DMS79 (cell line): ENCODE measurements at regions not wholly inside any gene's neighbourhood (a gene's known extent, or its start where the extent isn't known, plus 50 kb on each side); places are given as distances from the start of the nearest gene placed in this dataset.
"Not testable (repeated sequence)": the region's sequence is repeated elsewhere in the genome, so short reads cannot be mapped to it uniquely, and the experiment has no call there.

ENCODE experiments used
- DNase-seq: peaks from one replicate; lab custom pipeline; 2025; lab: John Stamatoyannopoulos, UW

DNA sequence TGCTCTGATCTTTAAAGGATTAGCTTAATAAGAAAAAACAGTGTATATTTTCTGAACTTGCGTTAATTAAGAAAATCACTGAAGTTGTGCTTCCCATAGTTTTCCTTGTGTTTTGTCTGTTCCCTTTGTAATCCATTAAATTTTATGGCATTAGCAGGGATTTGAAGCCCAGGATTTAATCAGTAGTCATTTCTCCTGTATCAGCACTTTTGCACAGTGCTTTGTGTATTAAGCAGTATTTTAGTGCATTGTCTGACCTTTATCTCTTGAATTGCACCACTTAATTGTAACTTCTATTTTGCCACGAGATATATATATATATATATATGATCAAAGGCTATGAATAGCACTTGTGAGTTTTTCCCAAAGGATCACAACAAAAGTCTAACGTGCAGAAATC is 133.7 kb downstream of the S1PR1 start:
- no peak for DNase-seq

DNA sequence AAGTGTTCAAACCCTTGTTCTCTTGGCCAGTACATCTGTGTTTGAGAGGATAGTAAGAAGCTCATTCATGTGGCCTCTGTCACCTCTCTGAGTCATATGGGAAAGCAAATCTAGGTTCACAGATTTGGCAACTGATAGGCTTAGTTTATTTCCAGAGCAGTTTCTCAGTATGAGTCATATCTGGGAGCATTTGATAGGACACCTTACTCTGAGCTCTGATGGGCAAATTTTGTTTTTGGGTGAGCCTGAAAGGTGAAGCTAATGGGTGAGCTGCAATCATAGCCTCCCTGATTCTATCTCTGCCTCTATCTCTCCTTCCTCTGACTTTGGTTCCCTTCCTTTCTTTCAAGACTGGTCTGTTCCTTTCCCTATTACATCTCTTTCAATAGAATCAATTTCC is 134.4 kb downstream of the S1PR1 start:
- DNase-seq, result no peak

DNA sequence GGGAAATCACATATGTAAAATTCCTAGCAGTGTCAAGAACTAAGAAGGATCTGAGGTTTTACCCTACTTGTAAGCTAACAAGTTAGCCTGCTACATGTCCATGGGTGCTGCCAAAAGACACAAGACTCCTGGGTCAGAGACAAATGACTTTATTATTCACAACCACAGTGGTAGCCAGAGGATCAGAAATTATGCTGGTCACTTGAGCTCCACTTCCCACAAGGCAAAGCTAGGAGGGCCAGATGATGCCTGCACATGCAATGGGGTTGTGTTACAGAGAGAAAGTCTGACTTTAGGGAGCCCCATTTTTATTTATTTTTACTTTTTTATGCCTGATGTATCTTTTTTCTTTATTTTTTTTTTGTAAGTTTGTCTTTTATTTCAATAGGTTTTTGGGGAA is 136.8 kb downstream of the S1PR1 start:
- no peak for DNase-seq

DNA sequence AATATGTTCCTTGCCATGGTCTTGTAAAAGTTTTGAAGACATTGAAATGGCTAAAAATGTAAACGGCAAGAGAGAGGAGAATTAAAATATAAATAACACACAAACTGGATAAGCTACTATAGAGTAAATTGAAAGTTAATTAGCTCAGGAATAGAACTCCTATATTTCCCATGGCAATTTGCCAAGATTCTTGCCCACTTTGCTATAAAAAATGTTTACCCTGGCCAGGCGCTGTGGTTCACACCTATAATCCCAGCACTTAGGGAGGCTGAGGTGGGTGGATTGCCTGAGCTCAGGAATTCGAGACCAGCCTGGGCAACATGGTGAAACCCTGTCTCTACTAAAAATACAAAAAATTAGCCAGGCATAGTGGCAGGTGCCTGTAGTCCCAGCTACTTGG is 138.6 kb downstream of the S1PR1 start:
- not testable (repeated sequence) for DNase-seq

DNA sequence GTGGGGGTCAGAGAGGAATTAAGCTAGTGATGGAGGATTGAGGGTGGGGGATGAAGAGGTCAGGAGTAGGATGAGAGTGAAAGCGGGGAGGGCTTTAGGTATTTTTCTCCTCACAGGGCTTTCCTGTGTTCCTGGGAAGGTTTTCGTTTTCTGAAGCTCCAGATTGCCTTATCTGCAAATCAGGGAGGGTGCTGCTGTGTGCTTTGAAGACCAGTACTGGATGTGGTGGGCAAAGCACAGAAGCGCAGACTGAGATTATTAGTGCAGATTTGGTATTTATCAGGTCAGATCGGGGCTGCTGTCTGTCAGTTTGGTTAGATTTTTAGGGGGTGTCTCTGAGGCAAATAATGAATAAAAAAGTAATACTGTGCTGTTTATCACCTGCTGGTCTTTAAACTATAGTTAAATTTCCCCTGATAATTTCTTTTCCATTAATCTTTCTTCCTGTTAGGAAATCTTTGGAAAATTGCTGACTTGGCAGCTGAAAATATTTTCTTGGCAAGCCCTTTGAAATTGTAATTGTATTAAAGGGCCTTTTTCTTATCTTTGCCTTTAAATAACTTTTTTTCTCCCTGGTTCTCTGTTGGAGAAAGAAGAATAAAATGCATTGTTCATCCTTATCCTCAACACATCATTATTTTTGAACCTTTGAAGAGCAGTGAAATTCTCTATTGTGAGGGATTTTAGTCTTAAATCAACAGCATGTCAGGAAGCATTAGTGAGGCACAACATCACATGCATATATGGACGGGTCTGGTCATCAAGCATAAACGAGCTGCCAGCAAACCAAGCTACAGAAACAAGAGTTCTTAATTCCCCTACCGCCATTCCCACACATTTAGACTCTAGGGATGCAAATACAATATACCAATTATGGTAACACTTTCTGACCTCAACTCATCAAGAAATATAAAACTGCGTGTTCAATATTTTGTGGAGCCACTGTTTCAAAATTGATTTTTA is 139.6 kb downstream of the S1PR1 start:
- DNase-seq, result no peak

DNA sequence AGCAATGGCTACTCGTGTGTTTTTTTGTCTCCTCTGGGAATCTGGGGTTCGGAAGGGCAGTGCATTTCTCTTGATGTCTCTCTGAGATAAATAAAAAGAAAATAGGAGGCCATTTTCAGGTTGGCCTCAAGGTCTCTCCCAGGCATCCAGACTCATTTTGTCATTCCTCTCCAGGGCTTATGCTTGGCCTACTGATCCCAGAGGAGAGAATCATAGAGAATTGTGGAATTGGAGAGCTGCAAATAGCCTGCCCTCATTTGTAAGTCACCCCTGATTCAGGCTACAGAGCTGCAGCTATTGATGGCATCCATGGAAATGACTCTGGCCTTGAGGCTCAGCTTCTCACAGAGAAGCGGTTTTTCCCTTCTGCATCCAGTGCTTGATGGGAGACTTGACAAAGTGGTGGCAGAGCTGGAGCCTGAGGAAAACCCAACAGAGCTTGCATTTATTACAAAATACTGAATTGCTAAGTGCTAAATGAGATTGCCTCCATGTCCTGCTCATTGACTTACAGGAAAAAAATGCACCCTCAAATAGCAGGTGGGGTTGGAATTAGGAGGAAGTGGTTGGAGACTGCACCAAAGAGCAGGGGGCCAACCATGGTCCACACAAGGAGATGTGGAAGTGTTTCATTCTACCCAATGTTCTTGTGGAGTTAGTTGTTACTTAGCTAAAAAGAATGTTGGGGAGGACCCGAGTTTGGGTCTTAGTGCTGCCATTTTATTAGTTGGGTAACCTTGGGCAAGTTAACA is 140.4 kb downstream of the S1PR1 start:
- DNase-seq, result no peak

DNA sequence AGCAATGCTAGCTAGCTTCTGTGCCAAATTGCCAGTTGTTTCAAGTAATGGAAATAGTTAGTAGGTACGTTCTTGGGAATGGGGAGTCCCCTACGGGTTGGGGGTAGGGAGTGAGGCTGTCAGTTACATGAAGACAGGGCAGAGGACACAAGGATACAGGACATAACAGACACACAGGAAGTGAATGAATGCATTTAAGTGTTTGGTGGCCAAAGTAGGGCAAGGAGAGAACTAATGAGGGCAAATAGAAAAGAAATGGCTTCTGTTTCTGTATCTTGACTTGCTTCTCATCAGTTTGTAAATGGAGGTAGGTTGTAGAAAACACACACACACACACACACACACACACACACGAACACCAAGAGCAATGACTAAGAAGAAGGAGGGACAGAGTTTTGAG is 142.2 kb downstream of the S1PR1 start:
- no peak for DNase-seq

DNA sequence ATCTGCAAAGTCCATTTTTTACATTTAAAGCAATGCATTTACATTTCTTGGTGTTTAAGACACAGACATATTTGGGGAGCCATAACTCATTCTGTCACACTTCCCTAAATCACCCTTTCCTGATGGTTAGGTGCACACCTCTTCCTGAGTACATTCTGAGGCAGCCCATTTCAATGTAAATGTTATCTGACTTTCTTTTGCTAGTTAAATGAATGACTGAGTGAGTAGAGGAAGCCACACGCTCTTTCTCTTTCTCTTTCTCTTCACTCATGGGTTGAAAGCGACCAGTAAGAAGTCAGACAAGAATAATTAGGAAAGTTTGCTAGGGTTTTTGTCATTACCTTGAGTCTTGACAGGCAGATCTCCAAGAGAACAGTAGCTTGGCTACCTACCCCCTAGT is 143.1 kb downstream of the S1PR1 start:
- DNase-seq, result no peak

DNA sequence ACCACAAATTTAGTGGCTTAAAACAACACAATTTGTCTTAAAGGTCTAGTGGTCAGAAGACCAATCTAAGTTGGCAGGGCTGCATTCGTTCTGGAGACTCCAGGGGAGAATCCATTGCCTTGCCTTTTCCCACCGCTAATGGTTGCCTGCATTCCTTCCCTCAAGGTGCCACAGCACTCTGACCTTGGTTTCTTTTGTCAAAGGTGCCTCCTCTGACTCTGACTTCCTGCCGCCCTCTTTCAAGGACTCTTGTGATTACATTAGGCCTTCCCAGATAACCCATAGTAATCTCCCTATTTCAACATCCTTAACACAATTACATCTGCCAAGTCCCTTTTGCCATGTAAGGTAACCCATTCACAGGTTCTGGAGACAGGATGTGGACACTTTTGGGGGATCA is 145.3 kb downstream of the S1PR1 start:
- no peak for DNase-seq

DNA sequence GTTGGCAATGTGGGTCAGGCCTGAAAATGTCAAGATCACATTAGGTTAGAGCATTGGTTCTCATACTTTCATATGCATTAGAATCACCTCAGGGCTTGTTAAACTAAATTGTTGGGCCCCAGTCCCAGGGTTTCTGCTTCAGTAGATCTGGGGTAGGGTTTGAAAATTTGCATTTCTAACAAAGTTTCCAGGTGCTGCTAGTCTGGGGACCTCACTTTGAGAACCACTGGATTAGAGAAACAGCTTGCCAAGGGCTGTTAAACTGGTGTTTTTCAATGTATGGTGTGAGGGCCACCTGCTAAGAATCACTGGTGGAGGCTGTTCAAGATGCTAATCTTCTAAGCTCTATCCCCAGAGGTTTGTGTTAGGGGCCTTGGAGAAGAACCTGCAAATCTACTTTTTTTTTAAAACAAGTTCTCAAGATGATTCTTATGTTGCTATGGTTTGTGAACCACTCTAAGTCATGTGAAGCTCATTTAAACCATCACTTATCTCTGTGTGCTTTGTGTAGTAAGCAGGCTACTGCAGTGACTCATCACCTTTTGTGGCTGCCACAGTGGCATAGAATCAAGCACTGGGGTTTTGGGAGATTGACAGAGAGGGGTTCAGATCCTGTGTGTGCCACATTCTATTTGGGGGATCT is 152.2 kb downstream of the S1PR1 start:
- no peak for DNase-seq

DNA sequence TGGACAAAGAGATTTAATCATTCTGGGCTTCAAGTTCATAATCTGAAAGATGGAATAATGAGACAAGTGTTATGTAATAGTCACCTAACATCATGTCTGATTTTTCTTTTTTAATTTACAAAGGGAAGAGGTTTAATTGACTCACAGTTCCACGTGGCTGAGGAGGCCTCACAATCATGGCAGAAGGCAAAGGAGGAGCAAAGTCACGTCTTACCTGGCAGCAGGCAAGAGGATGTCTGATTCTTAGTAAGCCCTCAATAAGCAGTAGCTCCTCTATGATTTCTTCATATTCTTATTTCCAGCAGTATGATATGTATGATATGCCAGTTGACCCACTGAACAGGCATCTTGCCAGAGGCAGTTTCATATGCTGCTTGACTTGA is 152.7 kb downstream of the S1PR1 start:
- no peak for DNase-seq

DNA sequence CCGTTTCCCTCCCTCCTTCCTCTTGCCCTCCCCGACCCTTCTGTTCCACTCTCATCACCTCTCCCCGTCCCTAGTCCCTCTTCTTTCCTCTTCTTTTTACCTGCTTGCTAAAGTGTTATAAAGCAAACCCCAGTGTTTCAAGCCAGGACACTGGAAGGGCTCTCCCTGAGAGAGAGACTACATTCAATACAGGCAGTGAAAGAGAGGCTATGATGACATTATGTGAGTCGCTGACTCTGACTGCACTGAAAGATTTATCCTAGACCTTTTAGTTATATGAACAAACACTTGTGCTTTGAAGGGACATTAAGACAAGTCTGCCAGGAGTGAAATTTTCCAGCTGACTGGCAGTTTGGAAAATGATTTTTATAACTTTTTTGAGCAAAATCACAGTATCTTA is 155.7 kb downstream of the S1PR1 start:
- no peak for DNase-seq

DNA sequence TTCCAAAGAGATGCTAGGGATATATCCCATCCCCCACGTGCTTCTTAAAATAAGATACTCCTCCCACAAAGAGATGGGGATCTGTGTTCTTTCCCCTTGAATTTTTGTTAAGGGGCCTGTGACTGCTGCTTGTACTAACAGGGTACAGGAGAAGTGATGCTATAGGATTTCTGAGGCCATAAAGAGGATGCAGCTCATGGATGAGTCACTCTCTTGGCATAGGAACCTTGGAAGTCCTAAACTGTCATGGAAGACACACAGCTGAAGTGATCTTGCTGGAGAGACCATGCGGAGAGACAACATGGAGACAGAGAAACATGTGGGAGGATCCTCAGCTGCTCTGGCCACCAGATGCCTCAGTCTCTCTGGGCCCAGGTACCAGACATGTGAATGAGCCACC is 157.2 kb downstream of the S1PR1 start:
- no peak for DNase-seq

DNA sequence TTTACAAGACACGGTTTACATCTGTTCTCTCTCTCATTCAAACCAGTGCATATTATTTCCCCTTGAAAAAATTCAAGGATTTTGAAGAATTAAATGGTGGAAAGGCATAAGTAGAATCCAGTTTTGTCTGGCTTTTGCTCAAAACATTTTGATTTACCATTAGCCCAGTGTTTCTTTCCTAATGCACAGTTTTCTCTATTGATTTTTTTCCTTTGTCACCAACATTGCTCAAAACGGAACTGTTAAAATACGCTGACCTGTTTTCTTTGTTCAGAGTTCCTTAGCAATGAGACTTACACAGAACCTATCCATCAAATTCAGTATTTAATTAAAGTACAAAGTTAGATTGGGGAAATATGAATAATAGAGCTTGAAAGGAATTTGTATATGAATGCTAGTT is 162.4 kb downstream of the S1PR1 start:
- no peak for DNase-seq

DNA sequence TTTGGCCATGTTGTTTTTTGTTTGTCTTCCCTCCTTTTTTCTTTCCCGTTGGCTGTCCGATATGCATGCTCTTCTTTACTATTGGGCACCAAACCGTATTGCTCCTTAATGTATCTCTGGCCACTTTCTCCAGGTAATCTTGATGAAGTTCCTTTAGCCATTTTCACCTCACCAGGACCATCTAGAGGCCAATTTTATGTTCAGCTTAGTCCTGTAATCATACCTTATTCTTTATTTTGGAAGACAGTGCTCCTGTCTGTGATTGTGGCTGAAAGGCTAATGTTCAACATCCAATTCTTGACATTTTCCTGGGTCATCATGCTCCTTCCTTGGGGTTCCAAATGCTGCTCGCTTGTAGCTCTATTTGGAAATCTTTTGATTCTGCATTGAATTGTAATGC is 169.5 kb downstream of the S1PR1 start:
- no peak for DNase-seq

DNA sequence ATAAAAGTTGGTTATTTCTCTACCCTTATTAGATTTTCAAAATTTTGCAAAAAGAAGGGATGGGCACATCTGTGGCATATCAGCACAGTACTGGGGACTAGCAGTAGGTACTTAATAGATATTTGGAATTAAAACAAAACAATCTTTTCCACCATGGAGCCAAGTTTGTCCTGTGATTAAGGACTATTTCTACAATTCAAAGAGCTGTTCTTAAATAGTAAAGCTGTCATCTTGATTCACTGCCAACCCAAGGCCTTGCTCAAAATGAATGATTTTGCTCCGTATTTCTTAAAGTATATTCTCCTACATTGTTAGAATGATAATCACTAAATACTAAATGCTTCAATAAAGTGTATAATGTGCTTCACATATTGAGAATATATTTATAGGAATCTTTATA is 169.9 kb downstream of the S1PR1 start:
- no peak for DNase-seq

DNA sequence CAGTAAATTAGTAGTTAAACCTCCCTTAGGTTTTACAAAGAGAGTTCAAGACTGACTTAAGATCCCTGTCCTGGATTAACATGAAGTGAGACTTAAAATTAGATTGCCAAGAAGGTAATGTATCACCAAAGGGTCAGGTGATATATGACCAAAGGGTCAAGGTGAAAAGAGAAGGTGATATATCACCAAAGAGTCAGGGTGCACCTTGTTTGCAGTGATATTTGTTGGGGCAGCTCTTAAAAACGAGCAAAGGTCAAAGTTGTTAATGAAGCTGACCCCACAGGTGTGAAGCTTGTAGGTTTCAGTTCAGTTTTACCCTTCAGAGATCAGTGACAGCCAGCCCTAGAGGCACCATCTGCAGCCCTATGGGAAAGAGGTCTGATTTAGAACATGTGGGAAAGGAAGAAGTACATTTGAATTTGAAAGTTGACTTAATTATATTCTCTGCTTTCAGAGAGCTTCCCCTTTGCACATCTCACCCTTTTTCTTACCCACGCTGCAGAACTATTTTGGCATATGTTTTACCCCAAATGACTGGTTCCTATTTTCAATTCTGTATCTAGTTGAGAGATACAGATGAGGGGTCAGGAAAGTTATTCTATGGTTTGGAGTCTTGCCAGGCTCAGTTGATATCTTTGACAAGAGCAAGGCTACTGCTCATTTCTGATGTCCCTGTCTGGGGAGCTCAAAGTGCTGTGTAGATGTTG is 170.8 kb downstream of the S1PR1 start:
- DNase-seq, result no peak

DNA sequence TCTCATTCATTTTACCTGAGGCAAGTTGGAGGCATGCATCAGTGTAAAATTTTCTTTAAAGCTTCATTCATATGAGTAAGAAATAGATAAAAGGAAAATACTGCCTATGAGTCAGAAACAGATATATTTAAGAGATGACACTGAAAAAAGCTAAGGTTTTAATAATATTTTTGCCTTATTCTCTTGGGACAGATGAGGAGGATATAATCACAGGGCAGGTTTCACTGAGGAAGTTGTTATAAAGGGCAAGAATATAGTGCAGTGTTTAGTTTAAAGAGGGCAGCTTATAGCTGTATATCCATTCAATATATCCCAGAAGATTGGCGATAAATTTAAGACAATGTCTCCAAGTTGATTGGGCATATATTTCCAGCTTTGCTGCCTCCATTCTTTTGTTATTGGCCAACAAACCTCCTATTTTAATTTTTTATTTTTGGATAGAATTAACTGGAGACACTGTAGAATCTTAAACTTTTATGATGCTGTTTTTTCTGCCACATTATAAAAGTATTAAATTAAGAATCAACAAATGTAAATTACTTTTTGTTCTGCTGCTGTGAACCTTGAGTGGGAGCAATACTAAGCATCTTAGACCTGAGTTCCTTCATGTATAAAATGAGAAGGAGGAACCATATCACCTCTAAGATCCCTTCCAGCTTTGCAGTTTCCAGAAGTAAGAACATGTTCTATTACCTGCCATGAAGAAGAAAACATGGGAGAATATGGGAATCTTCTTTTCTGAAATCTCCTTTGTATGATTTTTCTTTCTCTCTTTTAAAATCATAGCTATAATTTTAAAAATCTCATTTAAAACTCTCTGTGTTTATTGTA is 171.6 kb downstream of the S1PR1 start:
- DNase-seq, result no peak

DNA sequence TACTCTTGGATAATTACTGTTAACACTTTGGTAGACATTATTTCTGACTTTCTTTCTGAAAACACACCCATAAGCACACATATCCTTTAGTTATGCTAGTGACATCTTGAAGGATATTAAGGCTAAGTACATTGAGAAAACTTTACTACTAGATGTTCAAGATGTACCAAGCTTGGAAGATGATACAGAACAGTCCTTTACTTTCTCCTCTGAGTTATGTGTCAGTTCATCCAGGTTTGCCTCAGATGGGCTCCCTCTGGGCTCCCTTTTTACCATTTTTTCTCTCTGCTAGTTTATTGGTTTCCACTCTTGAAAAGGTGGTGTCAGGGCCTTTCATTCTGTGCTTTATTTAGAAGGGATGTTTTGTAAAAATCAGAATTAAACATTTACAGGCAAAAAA is 172.3 kb downstream of the S1PR1 start:
- no peak for DNase-seq

DNA sequence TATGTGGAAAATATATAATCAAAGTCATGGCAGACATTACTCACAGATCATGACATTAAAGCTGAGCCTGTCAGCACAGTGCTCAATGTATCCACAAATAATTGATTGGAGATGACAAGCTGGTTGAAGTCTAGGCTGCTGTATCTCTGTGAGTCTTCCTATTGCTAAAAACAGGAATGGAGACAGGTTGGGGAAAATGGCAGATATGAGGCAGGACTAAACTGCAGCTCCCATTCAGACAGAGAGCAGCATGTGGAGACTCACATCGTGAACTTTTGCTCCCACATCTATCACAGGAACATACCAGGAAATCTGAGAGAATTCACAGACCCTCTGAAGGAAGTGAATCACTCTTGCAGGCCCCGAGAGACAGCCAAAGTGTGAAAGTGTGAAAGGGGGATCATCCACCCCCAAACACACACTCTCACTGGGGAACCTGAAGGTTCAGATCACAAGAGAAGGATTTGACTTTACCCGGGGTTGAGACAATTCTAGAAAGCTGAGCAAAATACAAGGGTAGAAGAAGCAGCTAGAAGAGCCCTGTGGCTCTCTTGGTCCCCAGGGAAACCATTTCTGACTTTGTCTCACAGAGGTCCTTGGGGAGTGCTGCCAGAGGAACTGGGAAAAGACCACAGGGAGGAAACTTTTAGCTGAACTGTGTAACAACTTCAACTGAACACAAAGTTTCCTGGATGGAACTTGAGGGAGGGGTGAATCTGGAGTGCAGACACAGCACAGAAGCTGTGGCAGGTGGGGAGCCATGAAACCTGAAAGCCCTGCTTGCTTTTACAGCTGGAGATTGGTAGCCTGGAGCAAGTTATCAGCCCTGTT is 173.4 kb downstream of the S1PR1 start:
- no peak for DNase-seq
